ENCODE measurements at regions not wholly inside any gene's neighbourhood (a gene's known extent, or its start where the extent isn't known, plus 50 kb on each side); places are given as distances from the start of the nearest gene placed in this dataset.

DNA sequence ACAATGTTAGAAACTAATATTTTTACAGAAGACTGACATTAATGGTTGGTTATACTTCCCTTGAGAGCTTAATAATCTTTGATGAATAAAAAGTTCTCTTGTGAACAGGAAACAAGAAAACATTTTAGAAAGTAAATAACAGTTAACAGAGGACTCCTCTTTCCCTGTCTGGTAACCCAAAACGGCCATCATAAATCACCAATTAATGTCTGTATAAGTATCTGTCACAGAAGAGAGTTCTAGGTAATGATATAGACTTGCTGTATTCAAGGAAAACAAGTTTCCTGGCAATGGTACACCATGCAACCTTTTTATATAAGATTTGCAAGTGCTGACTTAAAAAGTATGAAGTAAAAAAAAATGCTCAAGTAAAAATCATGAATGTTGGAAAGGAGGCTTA lies 426.7 kb downstream of the SOX2 start:
- TF ChIP-seq POLR2A (IDR thresholded peaks at IDR 0.05; ENCODE audit: low read depth, low read length) (no peak), POLR2AphosphoS5 (IDR thresholded peaks at IDR 0.05; ENCODE audit: insufficient read depth, low read depth, low read length) (no peak), MYC (IDR thresholded peaks at IDR 0.05; ENCODE audit: low read depth, low read length) (no peak), CTCF (IDR thresholded peaks at IDR 0.05; ENCODE audit: extremely low read depth in 1 of 2, insufficient read depth in 1 of 2, low read depth in 1 of 2, low read length in 2 of 2) (no peak), JUN (IDR thresholded peaks at IDR 0.05; ENCODE audit: borderline replicate concordance, insufficient read depth, insufficient read length, low read depth) (no peak), EZH2 (IDR thresholded peaks at IDR 0.05; ENCODE audit: borderline replicate concordance, low read depth, low read length, severe bottlenecking) (no peak), FOS (IDR thresholded peaks at IDR 0.05; ENCODE audit: borderline replicate concordance, insufficient read depth, low read length) (no peak)
- TF ChIP-seq, protein P1, sequence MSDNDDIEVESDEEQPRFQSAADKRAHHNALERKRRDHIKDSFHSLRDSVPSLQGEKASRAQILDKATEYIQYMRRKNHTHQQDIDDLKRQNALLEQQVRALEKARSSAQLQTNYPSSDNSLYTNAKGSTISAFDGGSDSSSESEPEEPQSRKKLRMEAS (IDR thresholded peaks at IDR 0.05; ENCODE audit: insufficient read depth, insufficient read length), result no peak
